ENCODE measurements at regions not wholly inside any gene's neighbourhood (a gene's known extent, or its start where the extent isn't known, plus 50 kb on each side); places are given as distances from the start of the nearest gene placed in this dataset.
"Not testable (repeated sequence)": the region's sequence is repeated elsewhere in the genome, so short reads cannot be mapped to it uniquely, and the experiment has no call there.

DNA sequence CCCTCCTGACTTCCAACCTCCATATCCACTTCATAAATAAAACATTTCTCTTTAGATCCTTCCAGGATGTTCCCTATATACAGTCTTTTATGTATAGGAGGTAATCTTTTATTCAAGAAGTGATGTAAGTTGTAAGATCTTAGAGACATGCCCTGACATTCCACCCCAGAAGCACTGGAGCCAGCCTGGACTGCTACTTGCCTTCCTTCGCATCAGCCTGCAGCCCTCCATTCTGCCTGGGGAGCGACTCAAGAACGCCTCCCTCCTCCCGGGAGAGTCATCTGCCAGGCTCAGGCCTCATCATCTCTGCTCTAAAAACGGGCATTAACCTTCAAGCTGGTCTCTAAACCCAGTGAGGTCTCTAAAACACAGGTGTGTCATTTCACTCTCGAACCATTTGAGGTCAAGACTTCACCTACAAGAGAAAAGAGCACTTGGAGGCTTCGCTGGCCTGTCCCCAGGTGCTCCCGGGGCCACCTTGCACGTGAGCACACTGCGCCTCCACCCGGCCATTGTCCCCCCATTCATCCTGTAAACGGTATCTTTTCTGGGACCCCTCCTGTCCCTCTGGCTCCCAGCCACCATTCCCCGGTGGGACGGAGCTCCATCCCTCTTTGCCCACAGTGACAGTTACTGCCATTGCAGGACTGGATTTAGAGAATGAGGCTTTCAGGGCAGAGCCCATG, 107.5 kb upstream of the PDE10A start:
- DNase-seq: no peak

DNA sequence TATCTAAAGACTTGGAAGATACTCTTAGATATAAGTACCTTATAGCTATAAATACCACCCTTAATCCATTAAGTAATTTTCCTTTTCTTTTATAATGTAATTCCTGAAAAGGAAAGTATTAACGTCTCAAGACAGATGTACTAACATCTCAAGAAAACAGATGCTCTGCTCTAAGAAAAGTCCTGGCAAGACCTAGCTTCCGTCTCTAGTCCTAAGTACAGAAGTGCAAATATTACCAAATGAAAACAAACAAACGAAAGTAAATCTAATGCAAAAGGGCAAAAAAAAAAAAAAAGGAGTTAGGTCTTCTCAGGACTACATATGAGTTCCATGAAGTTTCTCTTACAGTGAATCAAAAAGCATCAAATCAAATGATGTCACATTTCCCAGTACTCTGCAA, 106.8 kb upstream of the PDE10A start:
- DNase-seq: no peak

DNA sequence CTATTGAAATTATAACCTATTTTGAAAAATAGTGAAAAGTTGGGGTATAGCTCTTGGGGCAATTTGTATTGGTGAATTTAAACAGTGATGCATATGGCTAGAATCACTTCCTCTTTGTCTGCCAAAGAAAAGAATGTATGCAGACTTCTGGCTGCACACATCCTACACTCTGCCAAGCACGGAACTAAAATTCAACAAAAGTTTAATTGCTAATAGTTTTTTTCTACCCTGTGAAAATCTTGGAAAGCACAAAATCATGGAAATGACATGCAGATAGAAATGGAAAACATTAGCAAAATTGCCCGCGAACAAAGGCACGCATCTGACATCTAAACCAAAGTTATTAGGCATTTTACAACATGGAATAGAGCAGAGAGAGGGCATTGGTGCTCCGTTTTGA, 106.4 kb upstream of the PDE10A start:
- DNase-seq: no peak

DNA sequence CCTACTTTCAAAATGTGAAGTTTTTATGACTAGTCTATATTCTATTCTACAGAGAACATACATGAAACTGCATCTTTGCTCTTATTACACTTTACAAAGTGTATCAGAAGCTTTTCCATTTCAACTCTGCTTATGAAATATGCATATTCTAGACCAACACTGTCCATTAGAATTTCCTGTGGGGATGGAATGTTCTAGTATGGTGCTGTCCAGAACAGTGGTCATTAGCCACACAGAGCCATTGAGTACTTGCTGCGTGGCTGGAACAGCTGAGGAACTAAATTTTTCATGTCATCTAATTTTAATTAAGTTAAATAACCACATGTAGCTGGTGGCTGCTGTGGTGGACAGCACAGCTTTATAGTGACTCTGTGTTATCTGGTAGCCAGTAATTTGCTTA, 105.9 kb upstream of the PDE10A start:
- DNase-seq: no peak

DNA sequence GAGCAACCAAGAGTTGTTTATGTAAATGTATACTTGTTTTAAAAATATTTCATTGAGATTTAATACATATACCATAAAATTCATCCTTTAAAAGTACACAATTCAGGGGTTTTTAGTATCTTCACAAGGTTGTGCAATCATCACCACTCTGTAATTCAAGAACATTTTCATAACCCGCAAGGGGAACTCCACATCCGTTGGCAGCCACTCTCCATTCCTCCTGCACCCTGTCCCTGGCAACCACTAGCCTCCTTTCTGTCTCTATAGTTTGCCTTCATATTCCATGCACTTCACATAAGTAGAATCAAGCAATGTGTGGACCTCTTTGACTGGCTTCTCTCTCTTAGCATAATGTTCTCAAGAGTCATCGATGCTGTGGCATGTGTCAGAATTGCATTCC, 104.2 kb upstream of the PDE10A start:
- DNase-seq: peak; percentile 18

DNA sequence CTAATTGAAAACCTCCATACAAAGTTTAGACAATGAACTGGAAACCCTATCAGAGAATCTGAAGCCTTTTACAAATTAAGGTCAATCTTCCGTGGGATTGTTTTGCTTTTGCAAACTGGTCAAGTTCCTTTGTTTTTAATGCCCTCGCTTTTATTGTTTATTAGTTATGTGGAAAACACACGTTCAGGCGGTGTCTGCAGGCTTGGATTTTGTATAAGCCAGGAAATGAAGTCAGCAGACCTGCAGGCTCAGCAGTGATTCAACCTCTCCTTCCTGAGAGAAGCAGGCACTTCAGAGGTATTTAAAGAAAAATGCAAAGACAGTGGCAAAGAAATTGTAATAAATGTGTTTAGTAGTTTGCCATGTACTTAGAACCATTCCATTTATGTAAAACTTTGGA, 103.4 kb upstream of the PDE10A start:
- peak; percentile 37 for DNase-seq

DNA sequence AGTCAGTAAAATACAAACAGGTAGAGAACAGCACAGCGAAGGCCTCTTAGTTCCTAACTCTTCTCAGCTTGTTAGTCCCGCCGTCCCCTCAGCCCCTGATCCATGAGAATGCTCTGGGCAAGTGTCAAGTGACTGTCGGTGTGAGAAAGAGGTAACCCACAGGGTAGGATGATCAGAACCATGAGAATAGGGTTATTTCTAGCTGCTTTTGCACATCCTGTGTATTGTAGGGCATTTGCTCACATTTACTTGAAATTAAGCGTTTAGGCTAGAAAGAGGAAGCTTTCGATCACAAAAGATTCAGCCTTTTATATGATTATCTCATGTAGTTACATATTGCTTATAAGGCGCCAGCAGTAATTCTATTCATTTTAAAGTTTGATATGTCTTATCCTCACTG, 103.0 kb upstream of the PDE10A start:
- no peak for DNase-seq

DNA sequence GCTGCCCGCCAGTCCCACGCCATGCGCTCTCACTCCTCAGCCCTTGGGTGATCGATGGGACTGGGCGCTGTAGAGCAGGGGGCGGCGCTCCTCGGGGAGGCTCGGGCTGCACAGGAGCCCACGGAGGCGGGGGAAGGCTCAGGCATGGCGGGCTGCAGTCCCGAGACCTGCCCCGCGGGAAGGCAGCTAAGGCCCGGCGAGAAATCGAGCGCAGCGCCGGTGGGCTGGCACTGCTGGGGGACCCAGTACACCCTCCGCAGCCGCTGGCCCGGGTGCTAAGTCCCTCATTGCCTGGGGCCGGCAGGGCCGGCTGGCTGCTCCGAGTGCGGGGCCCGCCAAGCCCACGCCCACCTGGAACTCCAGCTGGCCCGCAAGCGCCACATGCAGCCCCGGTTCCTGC, 102.2 kb upstream of the PDE10A start:
- DNase-seq: not testable (repeated sequence)

DNA sequence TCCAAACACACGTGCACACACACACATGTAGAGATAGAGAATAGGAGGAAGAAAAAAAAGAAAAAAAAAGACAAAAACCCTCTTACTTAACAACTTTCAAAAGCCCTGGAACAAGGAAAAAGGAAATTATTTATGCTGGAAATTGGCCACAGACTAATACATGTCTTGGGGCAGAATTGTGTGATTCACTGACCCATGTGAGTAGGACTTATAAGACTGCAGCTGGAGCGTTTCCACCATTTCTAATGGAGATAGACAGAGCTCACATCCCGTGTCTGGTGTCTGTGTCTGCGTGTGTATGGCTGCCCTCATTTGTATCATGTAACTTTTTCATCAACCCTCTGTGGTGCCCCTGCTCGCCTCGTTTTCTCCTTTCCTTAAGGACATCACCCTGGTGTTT, 99.8 kb upstream of the PDE10A start:
- no peak for DNase-seq

DNA sequence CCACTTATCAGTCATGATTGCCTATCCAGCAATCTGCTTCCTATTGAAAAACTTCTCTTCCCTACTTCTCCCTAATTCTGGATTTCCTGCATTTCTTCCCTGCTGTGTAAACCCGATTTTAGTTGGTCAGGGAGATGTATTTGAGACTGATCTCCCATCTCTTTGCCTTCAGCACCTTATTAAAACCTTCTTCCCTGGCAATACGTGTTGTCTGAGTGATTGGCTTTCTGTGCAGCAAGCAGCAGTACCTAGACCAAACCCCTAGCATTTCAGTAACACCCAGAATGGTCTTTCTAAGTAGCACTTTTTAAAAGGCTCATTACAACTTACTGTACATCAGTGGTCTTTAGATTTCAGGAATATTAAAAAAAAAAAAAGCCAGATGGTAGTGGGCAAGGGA, 99.1 kb upstream of the PDE10A start:
- no peak for DNase-seq

DNA sequence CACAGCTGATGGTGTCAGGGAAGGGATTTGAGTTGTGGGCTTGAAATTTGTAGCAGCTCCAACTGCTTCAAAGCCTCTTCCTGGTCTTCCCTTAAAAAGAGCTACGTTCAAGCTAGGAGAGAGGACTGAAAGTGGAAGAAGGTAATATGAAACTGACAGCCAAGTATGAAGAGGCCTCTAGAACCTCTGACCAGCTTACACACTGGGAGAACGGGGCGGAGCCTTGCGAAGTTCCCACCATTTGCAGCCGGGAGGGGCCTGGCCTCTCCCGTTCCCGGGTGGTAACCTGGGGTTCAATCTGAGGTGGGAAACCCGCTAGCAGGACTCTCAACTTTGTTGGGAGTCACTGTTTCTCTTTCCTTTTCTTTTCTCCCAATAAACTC, 97.8 kb upstream of the PDE10A start:
- no peak for DNase-seq

DNA sequence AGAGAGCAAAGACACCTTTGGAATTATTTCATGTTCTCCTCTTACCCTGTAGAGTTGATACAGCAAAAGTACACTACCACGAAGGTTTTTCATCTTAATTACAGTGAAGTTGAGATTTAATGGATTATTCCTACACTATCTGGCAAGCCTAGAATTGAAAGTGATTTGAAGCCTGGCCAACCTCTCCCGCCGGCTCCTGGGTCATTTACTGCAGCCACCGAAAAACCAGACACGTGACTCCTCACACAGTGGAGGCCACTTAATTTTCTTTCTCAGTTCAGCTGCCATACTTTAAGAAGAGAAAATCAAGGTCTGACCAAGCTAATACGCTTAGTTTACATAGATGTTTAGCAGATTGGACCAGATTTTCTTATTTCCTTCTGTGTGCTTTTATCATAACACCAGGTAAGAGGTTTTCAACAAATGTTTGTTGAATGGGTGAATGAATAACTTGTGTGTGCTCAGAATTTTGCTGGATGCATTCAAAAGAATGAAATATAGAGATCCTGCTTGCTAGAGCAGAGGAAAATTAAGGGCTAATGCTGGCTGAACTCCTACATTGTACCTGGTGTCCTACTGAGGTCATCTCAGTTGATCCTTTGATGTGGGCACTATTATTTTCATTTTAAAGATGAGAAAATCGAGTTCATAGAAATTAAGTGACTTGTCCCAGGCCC, 97.2 kb upstream of the PDE10A start:
- no peak for DNase-seq

DNA sequence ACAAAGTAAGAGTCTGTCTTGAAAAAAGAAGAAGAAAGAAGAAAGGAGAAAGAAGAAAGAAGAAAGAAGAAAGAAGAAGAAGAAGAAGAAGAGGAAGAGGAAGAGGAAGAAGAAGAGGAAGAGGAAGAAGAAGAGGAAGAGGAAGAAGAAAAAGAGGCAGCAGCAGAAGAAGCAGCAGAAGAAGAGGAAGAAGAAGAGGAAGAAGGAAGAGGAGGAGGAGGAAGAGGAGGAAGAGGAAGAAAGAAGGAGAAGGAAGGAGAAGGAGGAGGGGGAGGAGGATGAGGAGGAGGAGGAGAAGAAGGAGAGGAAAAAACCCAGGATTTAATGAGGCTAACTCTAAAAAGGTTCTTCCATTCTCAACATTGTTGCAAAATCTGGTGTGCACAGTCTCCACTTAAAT, 95.4 kb upstream of the PDE10A start:
- DNase-seq: no peak

DNA sequence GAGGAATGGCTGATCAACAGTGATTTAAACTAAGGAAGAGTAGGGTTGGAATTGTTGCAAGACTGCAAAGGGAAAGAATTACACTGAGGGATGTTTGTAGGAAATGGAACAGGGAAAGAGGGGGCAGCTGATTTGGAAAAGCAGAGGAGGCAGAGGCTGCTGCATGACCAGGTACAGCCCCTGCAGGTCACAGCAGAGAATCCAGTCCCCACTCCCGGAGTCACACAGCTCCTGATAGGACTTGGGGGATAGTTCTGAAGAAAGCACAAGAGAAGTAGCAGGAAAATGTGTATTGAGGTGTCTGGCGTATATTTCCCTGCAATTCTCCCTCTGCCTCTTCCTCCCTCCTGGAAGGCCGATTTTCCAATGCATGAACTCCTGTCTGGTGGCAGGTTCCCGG, 92.5 kb upstream of the PDE10A start:
- no peak for DNase-seq

DNA sequence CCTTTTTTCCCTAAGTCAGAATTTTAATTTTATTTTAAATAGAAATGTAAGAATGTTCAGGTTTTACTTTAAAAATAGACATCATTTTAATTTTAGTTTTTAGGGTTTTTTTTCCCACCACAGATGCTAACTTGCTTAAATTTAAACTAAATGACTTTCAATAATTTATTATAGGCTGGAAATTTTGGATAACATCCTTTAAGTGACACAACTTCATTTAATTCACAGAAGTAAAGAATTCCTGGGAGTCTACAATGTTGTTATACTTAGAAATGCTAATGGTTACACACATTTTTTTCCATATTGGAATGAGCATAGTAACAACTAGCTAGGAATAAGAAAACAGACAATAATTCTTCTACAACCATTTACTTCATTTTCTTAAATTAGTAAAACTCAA, 90.5 kb upstream of the PDE10A start:
- no peak for DNase-seq

DNA sequence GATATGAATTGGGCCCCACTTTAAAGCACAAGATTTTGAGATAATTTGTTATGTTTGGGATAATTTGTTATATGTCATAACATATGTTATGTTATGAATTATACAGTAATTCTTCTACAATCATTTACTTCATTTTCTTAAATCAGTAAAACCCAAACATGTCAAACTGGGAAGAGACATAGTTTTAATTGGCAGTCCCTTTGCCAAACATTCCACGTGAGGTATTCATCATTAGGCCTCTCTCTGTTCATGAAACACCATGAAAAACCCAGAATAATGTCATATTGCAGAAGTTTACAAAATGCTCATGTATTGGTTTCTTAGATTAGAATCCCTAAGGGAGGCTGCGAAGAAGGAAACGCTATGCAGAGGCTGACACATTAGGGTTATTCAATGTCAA, 89.4 kb upstream of the PDE10A start:
- no peak for DNase-seq

DNA sequence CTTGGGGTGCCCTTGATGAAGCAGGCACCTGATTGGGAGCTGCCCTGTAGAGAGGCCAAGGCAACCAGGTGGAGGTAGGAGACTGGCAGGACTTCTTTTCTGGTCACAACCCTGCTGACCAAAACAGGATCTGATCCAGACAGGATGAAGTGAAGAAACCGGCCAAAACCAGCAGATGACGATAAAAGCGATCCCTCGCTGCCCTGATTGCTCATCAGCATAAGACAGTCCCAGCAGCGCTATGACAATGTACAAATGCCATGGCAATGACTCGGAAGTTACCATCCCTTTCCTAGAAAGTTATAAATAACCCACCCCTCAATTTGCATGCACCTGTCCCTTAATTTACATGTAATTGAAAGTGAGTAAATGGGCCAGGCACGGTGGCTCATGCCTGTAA, 88.4 kb upstream of the PDE10A start:
- DNase-seq: no peak

DNA sequence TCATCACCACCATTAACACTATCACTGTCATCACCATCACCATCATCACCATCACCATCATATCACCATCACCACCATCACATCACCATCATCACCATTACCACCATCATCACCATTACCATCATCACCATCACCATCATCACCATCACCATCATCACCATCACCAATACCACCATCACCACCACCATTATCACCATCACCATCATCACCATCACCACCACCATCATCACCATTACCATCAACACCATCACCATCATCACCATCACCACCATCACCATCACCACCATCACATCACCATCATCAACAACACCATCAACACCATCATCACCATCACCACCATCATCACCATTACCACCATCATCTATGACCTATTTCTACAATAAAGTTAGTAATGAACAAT, 86.1 kb upstream of the PDE10A start:
- no peak for DNase-seq

DNA sequence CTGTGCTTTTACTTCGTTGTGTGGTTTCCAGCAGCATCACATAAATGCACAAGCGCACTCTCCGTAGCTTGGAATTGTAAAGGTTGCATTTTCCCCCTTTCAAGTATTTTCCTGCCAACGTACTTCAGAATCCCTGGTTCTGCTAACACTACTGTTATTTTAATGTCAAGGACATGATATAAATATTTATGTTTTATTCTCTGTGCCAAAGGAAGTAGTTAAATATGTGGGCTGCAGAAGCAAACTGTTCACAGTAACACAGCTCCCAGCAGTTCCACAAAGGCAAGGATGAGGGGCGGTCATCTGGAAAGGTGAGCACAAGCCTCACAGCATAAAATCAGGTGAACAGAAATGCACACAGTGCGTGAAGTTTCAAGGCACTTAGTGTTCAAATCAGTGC, 85.3 kb upstream of the PDE10A start:
- DNase-seq: no peak

DNA sequence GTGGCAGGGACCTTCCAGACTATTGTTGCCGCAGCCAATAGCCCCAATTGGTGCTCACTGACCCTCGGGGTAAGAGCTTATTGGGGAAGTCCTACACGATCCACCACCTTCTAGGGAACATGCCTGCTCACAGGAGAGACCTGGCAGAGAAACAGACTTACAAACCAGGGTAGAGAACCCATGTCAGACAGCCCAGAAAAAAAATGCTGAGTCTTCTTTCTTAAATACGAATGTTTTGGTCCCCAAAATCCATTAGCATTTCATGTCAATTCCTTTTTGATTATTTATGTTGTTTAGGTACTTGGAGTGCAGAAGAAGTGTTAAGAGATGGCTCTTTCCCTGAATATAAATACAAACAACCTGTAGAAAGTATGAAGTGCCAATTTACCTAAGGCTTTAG, 84.9 kb upstream of the PDE10A start:
- DNase-seq: no peak

DNA sequence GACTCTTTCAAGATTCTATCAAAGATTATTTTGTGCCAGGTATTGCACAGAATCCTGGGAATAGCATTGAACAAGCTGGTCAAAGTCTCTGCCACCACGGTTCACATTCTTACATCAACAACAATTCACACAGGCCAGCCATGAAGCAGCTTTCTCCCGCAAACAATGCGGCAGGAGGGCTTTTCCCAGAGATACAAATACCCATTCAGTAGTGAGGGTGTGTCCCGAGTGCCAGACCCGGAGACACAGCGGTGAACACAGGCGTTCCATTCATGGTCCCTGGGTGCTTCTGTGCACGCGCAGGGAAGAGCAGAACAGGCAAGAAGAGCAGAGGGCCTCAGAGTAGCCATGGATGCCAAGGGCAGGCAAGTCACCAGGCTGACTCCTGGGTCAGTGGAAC, 83.3 kb upstream of the PDE10A start:
- no peak for DNase-seq

DNA sequence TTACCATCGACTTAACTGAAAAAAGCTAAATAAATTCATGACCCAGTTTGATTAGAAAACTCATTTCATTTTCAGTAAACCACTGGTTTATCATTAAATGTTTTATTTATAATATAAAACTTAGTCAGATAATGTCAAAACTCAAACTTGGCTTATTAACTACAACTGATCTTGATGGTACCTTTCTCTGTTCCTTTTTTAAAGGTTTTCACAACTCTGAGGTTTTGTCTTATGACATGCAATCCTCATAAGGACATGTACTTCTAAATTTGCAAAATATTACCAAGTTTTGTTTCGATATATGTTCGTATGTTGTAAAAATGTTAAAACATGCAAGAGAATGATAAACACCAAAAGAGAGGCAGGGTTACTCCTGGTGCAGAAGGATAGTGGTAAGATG, 82.5 kb upstream of the PDE10A start:
- no peak for DNase-seq

DNA sequence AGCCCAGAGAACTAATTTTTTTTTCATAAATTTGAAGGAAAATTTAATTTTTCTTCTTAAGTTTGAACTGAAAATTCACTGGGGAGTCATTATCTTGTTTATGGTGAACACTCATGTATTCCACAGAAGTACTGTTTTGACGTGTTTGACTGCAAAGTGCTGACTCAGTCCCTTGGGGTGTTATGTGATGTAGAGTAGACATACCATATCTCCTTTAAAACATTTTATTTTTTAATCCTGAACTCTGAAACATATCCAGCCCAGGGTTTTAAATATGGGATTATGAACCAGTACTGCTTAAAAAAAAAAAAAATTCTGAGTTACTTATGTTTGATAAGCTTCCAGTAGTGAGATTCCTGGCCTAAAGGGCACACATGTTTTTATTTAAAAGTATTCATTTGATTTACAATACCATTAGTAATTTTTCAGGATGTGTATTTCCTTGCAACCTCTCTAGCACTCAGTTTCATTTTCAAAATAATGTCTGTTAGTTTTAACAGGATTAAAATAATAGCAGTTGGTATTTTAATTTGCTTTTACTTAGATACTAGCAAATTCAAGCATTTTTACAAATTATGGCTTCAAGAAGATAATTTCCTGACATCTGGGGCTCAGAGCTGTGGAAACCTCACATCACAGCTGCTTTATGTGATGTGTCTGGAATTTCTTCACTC, 81.7 kb upstream of the PDE10A start:
- DNase-seq: no peak

DNA sequence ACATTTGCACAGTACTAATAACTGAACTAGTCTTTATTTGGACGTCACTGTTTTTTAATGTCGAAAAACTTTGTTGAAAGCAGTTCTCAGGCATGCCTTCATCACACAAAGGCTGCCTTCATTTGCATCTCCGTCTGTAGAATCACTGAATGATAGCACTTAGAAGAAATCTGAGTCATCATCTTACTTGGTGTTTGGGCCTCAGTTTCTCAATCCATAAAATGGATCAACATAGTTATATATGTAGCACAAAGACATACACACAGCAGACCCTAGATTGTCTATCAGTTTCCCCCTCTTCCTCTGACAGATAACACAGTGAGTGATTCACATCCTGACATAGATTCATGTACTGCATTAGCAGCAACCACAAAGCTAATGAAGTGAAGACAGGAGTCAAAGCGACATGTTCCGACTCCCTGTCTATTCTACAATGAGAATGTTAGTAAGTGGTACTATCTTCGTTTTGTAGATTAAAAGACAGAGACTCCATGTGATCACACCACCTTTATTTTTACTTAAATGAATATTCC, 80.4 kb upstream of the PDE10A start:
- DNase-seq: no peak
